ENCODE measurements at regions not wholly inside any gene's neighbourhood (a gene's known extent, or its start where the extent isn't known, plus 50 kb on each side); places are given as distances from the start of the nearest gene placed in this dataset.

GRCh38 chr11:112467721-112468120 is 207.1 kb upstream of the PLET1 start:
- H3K4me1 ChIP-seq, result no peaks in the 10 kb centered on the region
- no peaks in the 10 kb centered on the region for H3K9me3 ChIP-seq
- H3K36me3 ChIP-seq, result no peaks in the 10 kb centered on the region
- TF ChIP-seq POLR2A (IDR thresholded peaks at IDR 0.05), result no peak
- no peak for TF ChIP-seq POLR2AphosphoS5 (IDR thresholded peaks at IDR 0.05)
- TF ChIP-seq, protein P1, sequence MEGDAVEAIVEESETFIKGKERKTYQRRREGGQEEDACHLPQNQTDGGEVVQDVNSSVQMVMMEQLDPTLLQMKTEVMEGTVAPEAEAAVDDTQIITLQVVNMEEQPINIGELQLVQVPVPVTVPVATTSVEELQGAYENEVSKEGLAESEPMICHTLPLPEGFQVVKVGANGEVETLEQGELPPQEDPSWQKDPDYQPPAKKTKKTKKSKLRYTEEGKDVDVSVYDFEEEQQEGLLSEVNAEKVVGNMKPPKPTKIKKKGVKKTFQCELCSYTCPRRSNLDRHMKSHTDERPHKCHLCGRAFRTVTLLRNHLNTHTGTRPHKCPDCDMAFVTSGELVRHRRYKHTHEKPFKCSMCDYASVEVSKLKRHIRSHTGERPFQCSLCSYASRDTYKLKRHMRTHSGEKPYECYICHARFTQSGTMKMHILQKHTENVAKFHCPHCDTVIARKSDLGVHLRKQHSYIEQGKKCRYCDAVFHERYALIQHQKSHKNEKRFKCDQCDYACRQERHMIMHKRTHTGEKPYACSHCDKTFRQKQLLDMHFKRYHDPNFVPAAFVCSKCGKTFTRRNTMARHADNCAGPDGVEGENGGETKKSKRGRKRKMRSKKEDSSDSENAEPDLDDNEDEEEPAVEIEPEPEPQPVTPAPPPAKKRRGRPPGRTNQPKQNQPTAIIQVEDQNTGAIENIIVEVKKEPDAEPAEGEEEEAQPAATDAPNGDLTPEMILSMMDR (IDR thresholded peaks at IDR 0.05), result no peak
- DNase-seq (ENCODE audit: low spot score in 2 of 2), result no peak
- H3K27me3 ChIP-seq, result no peaks in the 10 kb centered on the region
- no peak overlapping the region for H3K27ac ChIP-seq
- no peak overlapping the region for H3K4me3 ChIP-seq
- intact Hi-C loops (cut with DNase I; ENCODE audit: low total_unique reads), result no loop called here

DNA sequence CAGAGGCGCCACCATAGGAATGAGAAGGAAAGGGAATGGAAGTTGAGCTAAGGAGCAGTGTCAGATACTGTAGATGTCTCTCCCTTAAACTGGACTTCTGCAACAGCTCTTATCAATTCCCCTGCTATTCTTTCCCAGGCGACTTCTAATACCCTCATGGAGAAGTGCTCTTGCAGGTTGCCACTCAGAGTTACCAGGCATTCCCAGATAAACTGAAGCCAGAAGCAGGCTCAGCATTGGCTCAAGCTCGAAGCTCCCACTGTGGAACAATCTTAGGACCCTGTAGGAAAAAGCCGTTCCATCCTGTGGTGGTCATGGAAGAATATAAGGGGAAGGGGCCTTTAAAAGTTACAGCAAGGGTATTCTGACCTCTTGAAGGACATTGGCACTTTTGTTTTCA is 208.7 kb upstream of the PLET1 start:
- no peak for TF ChIP-seq POLR2AphosphoS5 (IDR thresholded peaks at IDR 0.05)
- DNase-seq (ENCODE audit: low spot score in 2 of 2), result no peak
- no peaks in the 10 kb centered on the region for H3K9me3 ChIP-seq
- no peak overlapping the region for H3K27ac ChIP-seq
- H3K36me3 ChIP-seq, result no peaks in the 10 kb centered on the region
- H3K27me3 ChIP-seq, result no peaks in the 10 kb centered on the region
- H3K4me1 ChIP-seq, result no peaks in the 10 kb centered on the region
- intact Hi-C loops (cut with DNase I; ENCODE audit: low total_unique reads), result no loop called here
- no peak overlapping the region for H3K4me3 ChIP-seq

DNA sequence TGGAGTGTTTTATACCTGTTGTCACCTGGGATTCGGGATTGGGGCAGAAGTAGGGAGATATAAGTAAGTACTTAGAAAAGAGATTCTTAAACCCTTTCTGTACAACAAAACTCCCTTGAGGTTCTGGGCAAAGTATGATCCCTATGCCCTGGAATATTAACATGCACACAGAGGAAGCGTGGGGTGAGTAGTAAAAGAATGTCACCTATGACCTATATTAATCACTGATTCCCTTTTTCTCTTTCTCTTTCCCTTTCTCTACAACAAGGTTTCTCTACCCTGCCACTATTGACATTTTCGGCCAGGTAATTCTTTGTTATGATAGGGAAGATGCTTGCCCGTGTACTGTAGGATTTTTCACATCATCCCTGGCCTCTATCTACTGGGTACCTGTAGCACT is 209.7 kb upstream of the PLET1 start:
- intact Hi-C loops (cut with DNase I; ENCODE audit: low total_unique reads), result no loop called here
- H3K36me3 ChIP-seq, result no peaks in the 10 kb centered on the region
- H3K9me3 ChIP-seq, result no peaks in the 10 kb centered on the region
- no peaks in the 10 kb centered on the region for H3K27me3 ChIP-seq
- H3K4me1 ChIP-seq, result no peaks in the 10 kb centered on the region
- no peak for TF ChIP-seq POLR2AphosphoS5 (IDR thresholded peaks at IDR 0.05)
- no peak for TF ChIP-seq POLR2A (IDR thresholded peaks at IDR 0.05)
- TF ChIP-seq, protein P1 (IDR thresholded peaks at IDR 0.05), result no peak
- no peak overlapping the region for H3K27ac ChIP-seq
- no peak overlapping the region for H3K4me3 ChIP-seq
- DNase-seq (ENCODE audit: low spot score in 2 of 2), result no peak

GRCh38 chr11:112471731-112472130 is 211.1 kb upstream of the PLET1 start:
- Histone ChIP-seq H3K4me3 (no peak overlapping the region), H3K36me3 (no peaks in the 10 kb centered on the region), H3K4me1 (no peaks in the 10 kb centered on the region), H3K9me3 (no peaks in the 10 kb centered on the region), H3K27ac (no peak overlapping the region), H3K27me3 (no peaks in the 10 kb centered on the region)
- DNase-seq (ENCODE audit: low spot score in 2 of 2), result no peak
- intact Hi-C loops (cut with DNase I; ENCODE audit: low total_unique reads), result no loop called here
- TF ChIP-seq POLR2A (IDR thresholded peaks at IDR 0.05), result no peak
- TF ChIP-seq, protein P1 (IDR thresholded peaks at IDR 0.05), result no peak
- no peak for TF ChIP-seq POLR2AphosphoS5 (IDR thresholded peaks at IDR 0.05)

DNA sequence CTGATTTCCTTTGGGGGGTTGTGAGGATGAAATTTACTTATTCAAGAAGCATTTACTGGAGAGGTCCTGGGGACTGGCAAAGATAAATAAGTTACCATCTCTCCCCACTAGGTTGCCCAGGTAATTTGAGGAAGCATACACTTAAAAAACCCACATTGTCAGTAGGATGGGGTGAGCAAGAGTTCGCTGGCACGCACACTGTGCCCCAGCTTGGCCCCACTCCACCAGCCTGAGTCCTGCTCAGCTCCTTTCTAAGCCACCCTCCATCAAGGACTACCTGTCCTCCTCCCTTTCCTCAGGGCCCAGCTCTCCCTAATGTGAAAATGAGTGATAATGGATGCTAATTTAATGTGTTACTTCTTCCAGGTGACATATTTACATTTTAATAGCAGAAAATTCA is 216.5 kb upstream of the PLET1 start:
- Histone ChIP-seq H3K27ac (no peak overlapping the region), H3K4me1 (no peaks in the 10 kb centered on the region), H3K27me3 (no peaks in the 10 kb centered on the region), H3K4me3 (no peak overlapping the region), H3K9me3 (no peaks in the 10 kb centered on the region), H3K36me3 (no peaks in the 10 kb centered on the region)
- TF ChIP-seq, protein P1 (IDR thresholded peaks at IDR 0.05), result no peak
- no peak for TF ChIP-seq POLR2A (IDR thresholded peaks at IDR 0.05)
- TF ChIP-seq POLR2AphosphoS5 (IDR thresholded peaks at IDR 0.05), result no peak
- no peak for DNase-seq (ENCODE audit: low spot score in 2 of 2)
- intact Hi-C loops (cut with DNase I; ENCODE audit: low total_unique reads), result no loop called here

Measured in breast epithelium (tissue), 4 donors.